NB4 (cell line): ENCODE measurements at regions not wholly inside any gene's neighbourhood (a gene's known extent, or its start where the extent isn't known, plus 50 kb on each side); places are given as distances from the start of the nearest gene placed in this dataset.

Experiments
- CTCF ChIP-seq: IDR thresholded peaks from one replicate; pipeline ENCODE4 v1.5.1; 2012; ENCODE audit warnings: low read depth, low read length
- POLR2A ChIP-seq: IDR thresholded peaks from 2 replicates; pipeline ENCODE4 v1.6.1; 2011; ENCODE audit warnings: mild to moderate bottlenecking; ENCODE audit not compliant: insufficient read length; ENCODE audit errors: extremely low read depth

GRCh38 chr9:78775211-78775610, 478.3 kb downstream of the PSAT1 start:
- TF ChIP-seq CTCF (no peak), POLR2A (no peak)
